ENCODE measurements at regions not wholly inside any gene's neighbourhood (a gene's known extent, or its start where the extent isn't known, plus 50 kb on each side); places are given as distances from the start of the nearest gene placed in this dataset.
"Not testable (repeated sequence)": the region's sequence is repeated elsewhere in the genome, so short reads cannot be mapped to it uniquely, and the experiment has no call there.

- TF ChIP-seq CTCF (IDR thresholded peaks at IDR 0.05; ENCODE audit: low read depth, low read length): no peak
- H3K4me3 ChIP-seq (ENCODE audit: low read depth, low read length): no peak overlapping the region
Observed at GRCh38 chr1:233828480-233828879, 76.0 kb upstream of the SLC35F3 start.

- TF ChIP-seq CTCF (IDR thresholded peaks at IDR 0.05; ENCODE audit: low read depth, low read length): no peak
Observed at GRCh38 chr1:233834609-233835008, 69.9 kb upstream of the SLC35F3 start.

GRCh38 chr1:233838207-233838606, 66.3 kb upstream of the SLC35F3 start:
- not testable (repeated sequence) for H3K4me3 ChIP-seq (ENCODE audit: low read depth, low read length)

More at GRCh38 chr1:233834609-233835008, 69.9 kb upstream of the SLC35F3 start:
- no peak overlapping the region for H3K4me3 ChIP-seq (ENCODE audit: low read depth, low read length)

- TF ChIP-seq CTCF (IDR thresholded peaks at IDR 0.05; ENCODE audit: low read depth, low read length): no peak
- H3K4me3 ChIP-seq (ENCODE audit: low read depth, low read length): no peak overlapping the region
Observed at GRCh38 chr1:233843525-233844204, 60.8 kb upstream of the SLC35F3 start.

- TF ChIP-seq CTCF (IDR thresholded peaks at IDR 0.05; ENCODE audit: low read depth, low read length): no peak
- H3K4me3 ChIP-seq (ENCODE audit: low read depth, low read length): no peak overlapping the region
Observed at GRCh38 chr1:233844275-233844674, 60.2 kb upstream of the SLC35F3 start.

GRCh38 chr1:233844692-233845091, 59.8 kb upstream of the SLC35F3 start:
- TF ChIP-seq CTCF (IDR thresholded peaks at IDR 0.05; ENCODE audit: low read depth, low read length): no peak

More at GRCh38 chr1:233844692-233845091, 59.8 kb upstream of the SLC35F3 start:
- no peak overlapping the region for H3K4me3 ChIP-seq (ENCODE audit: low read depth, low read length)
